Mesothelial cell of epicardium (in vitro differentiated cells): ENCODE measurements at regions not wholly inside any gene's neighbourhood (a gene's known extent, or its start where the extent isn't known, plus 50 kb on each side); places are given as distances from the start of the nearest gene placed in this dataset.

ENCODE experiments used
- DNase-seq, 2 experiments: peaks; one replicate each; pipeline ENCODE4 v3.0.0; 2021; ENCODE audit warnings: low spot score in 2 of 2; ENCODE audit not compliant: unreplicated experiment in 2 of 2
- H3K27ac Mint-ChIP-seq: 2 replicates; pipeline ENCODE4 v1.8.0; 2021; ENCODE audit warnings: mixed read lengths
- H3K27me3 Mint-ChIP-seq: 2 replicates; pipeline ENCODE4 v1.8.0; 2021; ENCODE audit warnings: low read depth, mixed read lengths
- H3K36me3 Mint-ChIP-seq: 2 replicates; pipeline ENCODE4 v1.8.0; 2021; ENCODE audit warnings: mixed read lengths
- H3K4me1 Mint-ChIP-seq: 2 replicates; pipeline ENCODE4 v1.8.0; 2021; ENCODE audit warnings: mixed read lengths
- H3K4me3 Mint-ChIP-seq: 2 replicates; pipeline ENCODE4 v1.8.0; 2021; ENCODE audit warnings: mild to moderate bottlenecking, moderate library complexity, mixed read lengths
- H3K9me3 Mint-ChIP-seq: 2 replicates; pipeline ENCODE4 v1.8.0; 2021; ENCODE audit warnings: mixed read lengths
- TF ChIP-seq, protein P1 (sequence below): fragments of 200-600 bp; sonication (generic); IDR thresholded peaks from one replicate; pipeline ENCODE4 v1.5.0; 2021; ENCODE audit warnings: antibody characterized with exemption; ENCODE audit not compliant: unreplicated experiment

DNA sequence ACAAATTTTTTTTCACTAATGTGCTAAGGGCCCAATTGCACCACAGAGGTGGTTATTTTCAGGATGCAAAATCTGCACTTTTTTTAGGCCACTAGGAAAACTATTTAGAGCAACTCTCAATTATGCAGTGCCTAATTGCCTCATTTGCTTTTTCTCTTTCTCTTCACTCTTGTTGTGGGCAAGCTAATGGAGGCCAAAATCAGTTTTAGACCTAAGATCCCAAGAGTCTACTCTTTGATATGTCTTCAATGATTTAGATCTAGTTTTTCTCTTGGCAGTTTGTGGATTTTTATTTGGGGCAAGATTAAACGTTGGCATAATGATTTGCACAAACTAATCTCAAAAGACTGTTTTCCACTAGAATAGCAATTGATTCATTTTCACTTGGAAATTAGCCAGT is 1996.9 kb downstream of the LRRC4C start:
- Mint-ChIP-seq H3K27ac (no peak overlapping the region), H3K4me3 (no peak overlapping the region), H3K27me3 (no peaks in the 10 kb centered on the region), H3K36me3 (no peaks in the 10 kb centered on the region), H3K9me3 (no peaks in the 10 kb centered on the region), H3K4me1 (no peaks in the 10 kb centered on the region)
- no peak for DNase-seq
- TF ChIP-seq, protein P1, sequence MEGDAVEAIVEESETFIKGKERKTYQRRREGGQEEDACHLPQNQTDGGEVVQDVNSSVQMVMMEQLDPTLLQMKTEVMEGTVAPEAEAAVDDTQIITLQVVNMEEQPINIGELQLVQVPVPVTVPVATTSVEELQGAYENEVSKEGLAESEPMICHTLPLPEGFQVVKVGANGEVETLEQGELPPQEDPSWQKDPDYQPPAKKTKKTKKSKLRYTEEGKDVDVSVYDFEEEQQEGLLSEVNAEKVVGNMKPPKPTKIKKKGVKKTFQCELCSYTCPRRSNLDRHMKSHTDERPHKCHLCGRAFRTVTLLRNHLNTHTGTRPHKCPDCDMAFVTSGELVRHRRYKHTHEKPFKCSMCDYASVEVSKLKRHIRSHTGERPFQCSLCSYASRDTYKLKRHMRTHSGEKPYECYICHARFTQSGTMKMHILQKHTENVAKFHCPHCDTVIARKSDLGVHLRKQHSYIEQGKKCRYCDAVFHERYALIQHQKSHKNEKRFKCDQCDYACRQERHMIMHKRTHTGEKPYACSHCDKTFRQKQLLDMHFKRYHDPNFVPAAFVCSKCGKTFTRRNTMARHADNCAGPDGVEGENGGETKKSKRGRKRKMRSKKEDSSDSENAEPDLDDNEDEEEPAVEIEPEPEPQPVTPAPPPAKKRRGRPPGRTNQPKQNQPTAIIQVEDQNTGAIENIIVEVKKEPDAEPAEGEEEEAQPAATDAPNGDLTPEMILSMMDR = no peak

- TF ChIP-seq, protein P1 = no peak
- no peak overlapping the region for H3K4me3 Mint-ChIP-seq
- H3K4me1 Mint-ChIP-seq = no peaks in the 10 kb centered on the region
- H3K36me3 Mint-ChIP-seq = no peaks in the 10 kb centered on the region
- H3K27ac Mint-ChIP-seq = no peak overlapping the region
- no peaks in the 10 kb centered on the region for H3K9me3 Mint-ChIP-seq
- no peak for DNase-seq
- no peaks in the 10 kb centered on the region for H3K27me3 Mint-ChIP-seq
Observed at GRCh38 chr11:39461066-39461465, 1998.4 kb downstream of the LRRC4C start.

DNA sequence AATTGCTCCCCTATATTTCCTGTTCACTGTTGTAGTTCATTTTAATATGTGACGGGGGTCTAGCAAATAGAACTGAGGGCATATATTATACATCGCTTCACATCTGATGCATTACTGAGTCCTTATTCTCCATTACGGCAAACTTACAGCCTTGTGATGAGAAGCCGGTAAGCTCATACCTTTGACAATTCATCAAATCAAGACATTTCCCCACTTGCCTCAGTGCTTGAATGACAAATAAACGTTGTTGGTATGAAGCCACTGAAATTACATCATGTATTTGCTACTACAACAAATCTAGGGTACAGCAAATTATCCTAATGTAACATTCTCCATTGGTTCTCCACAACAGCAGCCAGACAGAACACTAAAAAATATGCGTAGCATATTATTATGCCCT is 1999.8 kb downstream of the LRRC4C start:
- Mint-ChIP-seq H3K27me3 (no peaks in the 10 kb centered on the region), H3K9me3 (no peaks in the 10 kb centered on the region), H3K4me3 (no peak overlapping the region), H3K4me1 (no peaks in the 10 kb centered on the region), H3K27ac (no peak overlapping the region), H3K36me3 (no peaks in the 10 kb centered on the region)
- TF ChIP-seq, protein P1 = no peak
- DNase-seq = no peak

DNA sequence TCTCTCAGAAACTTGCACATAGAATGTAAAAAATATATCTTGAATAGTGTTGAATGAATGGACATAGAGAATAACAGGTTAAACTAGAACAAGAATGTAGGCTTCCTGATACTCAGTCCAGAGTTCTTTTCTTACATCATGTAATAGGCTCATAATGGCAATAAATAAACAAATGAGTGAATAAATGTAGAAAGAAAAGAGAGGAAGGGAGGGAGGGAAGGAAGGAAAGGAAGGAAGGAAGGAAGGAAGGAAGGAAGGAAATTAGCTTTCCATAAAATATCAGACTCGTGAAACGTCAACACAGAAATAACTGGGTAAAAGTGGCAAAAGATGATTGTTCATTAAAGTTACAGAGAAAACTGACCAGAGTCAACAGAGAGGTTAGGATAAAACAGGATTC is 2001.0 kb downstream of the LRRC4C start:
- H3K27me3 Mint-ChIP-seq = no peaks in the 10 kb centered on the region
- TF ChIP-seq, protein P1 = no peak
- no peaks in the 10 kb centered on the region for H3K9me3 Mint-ChIP-seq
- no peak overlapping the region for H3K27ac Mint-ChIP-seq
- DNase-seq = no peak
- H3K4me1 Mint-ChIP-seq = no peaks in the 10 kb centered on the region
- no peak overlapping the region for H3K4me3 Mint-ChIP-seq
- H3K36me3 Mint-ChIP-seq = no peaks in the 10 kb centered on the region

DNA sequence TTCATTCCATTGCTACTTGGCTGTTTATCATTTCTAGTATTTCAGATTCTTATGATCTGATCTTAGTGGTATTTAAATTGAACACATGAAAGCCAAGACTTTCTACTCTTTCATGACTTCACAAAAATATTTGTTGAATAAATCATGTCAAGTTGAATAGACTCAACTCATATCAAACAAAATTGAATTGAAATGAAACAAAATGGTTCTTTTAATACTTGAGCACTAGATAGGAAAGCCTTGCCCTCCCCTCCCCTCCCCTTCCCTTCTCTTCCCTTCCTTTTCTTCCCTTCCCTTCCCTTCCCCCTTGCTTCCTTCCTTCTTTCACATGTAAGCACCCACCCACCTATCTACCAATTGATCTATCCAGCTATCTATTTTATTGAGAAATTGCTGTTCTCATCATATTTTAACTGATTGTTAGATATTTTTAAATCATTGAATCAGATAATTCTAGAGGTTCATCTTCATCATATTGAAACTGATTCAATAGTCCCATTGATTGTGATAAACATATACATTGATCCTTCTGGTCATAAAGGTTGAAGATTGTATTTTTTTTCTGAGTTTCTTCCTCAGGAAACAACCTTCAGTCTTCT is 2015.9 kb downstream of the LRRC4C start:
- TF ChIP-seq, protein P1 = no peak
- Mint-ChIP-seq H3K9me3 (no peaks in the 10 kb centered on the region), H3K4me3 (no peak overlapping the region), H3K4me1 (peaks cover 7% of the 10 kb centered on the region), H3K27ac (no peak overlapping the region), H3K36me3 (no peaks in the 10 kb centered on the region), H3K27me3 (no peaks in the 10 kb centered on the region)
- DNase-seq = no peak

GRCh38 chr11:39442177-39442576 is 2017.3 kb downstream of the LRRC4C start:
- no peaks in the 10 kb centered on the region for H3K36me3 Mint-ChIP-seq
- H3K4me3 Mint-ChIP-seq = no peak overlapping the region
- H3K27me3 Mint-ChIP-seq = no peaks in the 10 kb centered on the region
- no peak overlapping the region for H3K27ac Mint-ChIP-seq
- no peaks in the 10 kb centered on the region for H3K9me3 Mint-ChIP-seq
- peaks cover 12% of the 10 kb centered on the region for H3K4me1 Mint-ChIP-seq
- TF ChIP-seq, protein P1 = no peak
- DNase-seq = no peak
